ENCODE measurements at regions not wholly inside any gene's neighbourhood (a gene's known extent, or its start where the extent isn't known, plus 50 kb on each side); places are given as distances from the start of the nearest gene placed in this dataset.

GRCh38 chr13:87355451-87355850 lies 315.7 kb upstream of the SLITRK5 start:
- H3K27ac ChIP-seq (ENCODE audit: extremely low read length, insufficient read depth, low read length), result no peak overlapping the region
- 0 out of 2 replicates have a peak, but pooled peaks cover 6% of the 10 kb centered on the region for H3K9me3 ChIP-seq (ENCODE audit: low read length)
- FAIRE-seq (no peak), ATAC-seq (no peak), DNase-seq (ENCODE audit: low spot score) (no peak)
- H3K4me3 ChIP-seq (replicated peaks in 1 of 3; ENCODE audit: insufficient read depth in 1 of 3, low read depth in 2 of 3, low read length in 3 of 3), result no peak overlapping the region
- H3K79me2 ChIP-seq (ENCODE audit: insufficient read depth, low read length), result no peaks in the 10 kb centered on the region
- intact Hi-C loops (cut with micrococcal nuclease; ENCODE audit: unreplicated experiment) (no loop called here), in situ Hi-C loops (cut with HindIII; ENCODE audit: extremely low pct_ligation_motif_present, low pct_unique_long_range_greater_than_20kb) (no loop called here)
- no peak overlapping the region for H3K4me2 ChIP-seq (ENCODE audit: low read depth, low read length)
- H3K36me3 ChIP-seq (replicated peaks in 1 of 2; ENCODE audit: control insufficient read depth in 1 of 2, insufficient read depth in 2 of 2, low read length in 2 of 2), result no peaks in the 10 kb centered on the region
- no TSS peak for BruUV-seq (replicated peaks)
- POLR2A ChIA-PET, result no interaction called here
- WGBS (ENCODE audit: low lambda C conversion rate), result 37% methylated on average over 5 of the region's 6 CpGs
- no peak for TF ChIP-seq ZNF512 (CRISPR knock-in tag; IDR thresholded peaks at IDR 0.05)
- TF ChIP-seq ZNF687 (CRISPR knock-in tag; IDR thresholded peaks at IDR 0.05), result no peak
- TF ChIP-seq POGZ (CRISPR knock-in tag; IDR thresholded peaks at IDR 0.05), result no peak
- TF ChIP-seq PHF20 (CRISPR knock-in tag; IDR thresholded peaks at IDR 0.05), result no peak
- no peak for TF ChIP-seq ZNF691 (CRISPR knock-in tag; IDR thresholded peaks at IDR 0.05; ENCODE audit: borderline replicate concordance, low read depth)
- no peak for TF ChIP-seq ZNF224 (CRISPR knock-in tag; IDR thresholded peaks at IDR 0.05)
- no peak for TF ChIP-seq SYNCRIP (IDR thresholded peaks at IDR 0.05; ENCODE audit: insufficient read depth, low read depth, low read length)
- no peak for TF ChIP-seq ZNF354B (CRISPR knock-in tag; IDR thresholded peaks at IDR 0.05)
- TF ChIP-seq ZNF75D (CRISPR knock-in tag; IDR thresholded peaks at IDR 0.05; ENCODE audit: borderline replicate concordance), result no peak
- no peaks in the 10 kb centered on the region for H3K27me3 ChIP-seq (ENCODE audit: control insufficient read depth in 1 of 2, insufficient read depth in 2 of 2, low read length in 2 of 2)
- H3K9ac ChIP-seq (ENCODE audit: insufficient read depth, low read depth, low read length), result no peak overlapping the region
- no peaks in the 10 kb centered on the region for H3K4me1 ChIP-seq (ENCODE audit: insufficient read depth, low read length)
- CTCF ChIA-PET (ENCODE audit: low intra/inter-chr PET ratio, low total read pairs), result no interaction called here
- no peak overlapping the region for H2AFZ ChIP-seq (ENCODE audit: low read length)
- no peaks in the 10 kb centered on the region for H4K20me1 ChIP-seq (ENCODE audit: insufficient read depth, low read length)

Data from HepG2 (cell line).